Activated T-helper 9 cell treated with anti-CD3 and anti-CD28 coated beads, Interleukin-2, amount 50 U/mL, for 16 hours (primary cell): ENCODE measurements at regions not wholly inside any gene's neighbourhood (a gene's known extent, or its start where the extent isn't known, plus 50 kb on each side); places are given as distances from the start of the nearest gene placed in this dataset.
A peak's percentile ranks its signal among the peaks of the same experiment; 100 is the strongest.
"Not testable (repeated sequence)": the region's sequence is repeated elsewhere in the genome, so short reads cannot be mapped to it uniquely, and the experiment has no call there.

Experiments used
- DNase-seq: peaks from one replicate; pipeline ENCODE4 v3.0.0-alpha.2; 2020; ENCODE audit warnings: low read depth

DNA sequence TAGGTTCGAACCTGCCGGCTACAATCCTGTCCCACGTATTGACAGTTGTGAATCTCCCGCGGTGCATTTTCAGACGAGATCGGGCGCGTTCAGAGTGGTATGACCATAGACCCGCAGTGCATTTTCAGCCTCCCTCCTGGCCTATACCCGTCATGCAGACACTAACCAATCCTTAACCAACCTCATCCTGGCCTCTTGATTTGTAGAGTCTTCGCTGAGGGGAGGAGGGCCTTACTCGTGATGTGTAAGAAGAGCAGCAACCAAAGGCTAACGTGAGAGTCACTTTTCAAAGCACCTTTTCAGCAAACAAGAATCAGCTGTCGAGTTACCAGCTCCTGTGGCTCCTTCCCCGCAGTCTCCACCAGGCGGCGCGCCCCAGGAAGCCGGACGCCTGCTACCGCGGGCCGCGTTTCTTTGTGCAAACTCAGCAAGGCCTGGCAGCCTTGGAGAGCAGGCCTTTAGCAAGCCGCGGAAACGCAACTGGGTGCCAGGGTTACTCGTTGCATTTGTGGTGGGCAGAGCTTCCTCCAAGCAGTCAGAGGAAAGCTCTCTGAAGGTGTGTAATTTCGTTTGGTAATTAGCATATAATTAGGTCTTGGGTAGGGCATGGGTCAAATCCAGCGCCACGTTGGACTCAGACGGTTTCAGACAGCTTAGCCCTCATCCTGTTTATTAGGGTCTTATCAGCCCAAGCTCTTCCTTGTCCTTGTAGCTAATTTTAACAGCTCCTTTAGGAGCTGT is 139.8 kb downstream of the OR2B2 start:
- DNase-seq = peak; percentile 77

DNA sequence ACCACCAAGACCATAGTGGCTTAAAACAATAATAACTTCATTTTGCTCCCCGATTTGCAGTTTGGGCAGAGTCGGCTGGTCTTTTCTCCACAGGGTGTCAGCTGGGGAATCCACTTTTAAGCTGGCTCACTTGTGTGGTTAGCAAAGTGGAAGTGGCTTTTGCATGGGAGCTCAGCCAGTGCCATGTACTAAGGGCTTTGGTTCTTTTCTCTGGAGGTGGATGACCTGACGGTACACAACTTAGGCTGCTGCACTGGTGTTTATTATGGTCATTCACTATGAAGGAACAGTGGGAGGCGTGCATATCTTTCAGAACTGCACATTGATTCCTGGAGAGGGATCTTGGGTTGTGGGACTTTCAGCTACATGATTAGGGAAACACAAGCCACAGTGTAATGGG is 141.0 kb downstream of the OR2B2 start:
- no peak for DNase-seq

DNA sequence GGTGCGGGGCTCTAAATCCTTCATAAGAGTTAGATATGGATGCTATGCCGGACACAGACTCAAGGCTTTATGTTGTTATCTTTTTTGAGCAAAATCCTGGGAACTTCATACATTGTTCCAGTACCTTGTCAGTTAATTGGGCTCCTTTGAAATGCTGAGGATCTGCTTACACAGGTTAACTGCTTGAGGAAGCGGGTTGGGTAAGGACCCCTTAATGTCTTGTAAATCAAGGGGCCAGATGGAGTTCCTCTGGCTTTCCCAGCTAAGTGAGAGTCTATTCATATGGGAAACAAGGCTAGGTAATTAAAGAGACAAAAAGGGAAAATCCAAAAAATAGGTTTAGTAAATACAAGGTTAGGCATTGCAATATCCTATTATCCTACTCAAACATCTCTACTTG is 141.5 kb downstream of the OR2B2 start:
- no peak for DNase-seq

DNA sequence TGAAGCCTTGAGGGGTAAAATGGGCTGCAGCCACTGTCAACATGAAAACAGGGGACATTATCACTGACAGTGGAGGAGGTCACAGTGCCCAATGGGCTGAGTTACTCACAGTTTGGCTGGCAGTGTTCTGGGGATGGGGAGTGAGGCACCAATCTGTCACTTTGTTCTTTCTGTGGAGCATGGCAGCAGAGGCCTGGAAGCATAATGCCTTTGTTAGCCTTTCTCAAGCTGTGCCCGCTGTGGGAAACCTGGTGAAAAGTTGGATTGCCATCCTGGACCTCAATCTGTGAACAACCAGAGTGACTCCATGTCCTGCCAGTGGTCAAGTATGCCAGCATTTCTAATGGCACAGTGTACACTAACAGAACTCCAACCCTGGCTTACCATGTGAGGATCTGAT is 143.6 kb downstream of the OR2B2 start:
- no peak for DNase-seq

DNA sequence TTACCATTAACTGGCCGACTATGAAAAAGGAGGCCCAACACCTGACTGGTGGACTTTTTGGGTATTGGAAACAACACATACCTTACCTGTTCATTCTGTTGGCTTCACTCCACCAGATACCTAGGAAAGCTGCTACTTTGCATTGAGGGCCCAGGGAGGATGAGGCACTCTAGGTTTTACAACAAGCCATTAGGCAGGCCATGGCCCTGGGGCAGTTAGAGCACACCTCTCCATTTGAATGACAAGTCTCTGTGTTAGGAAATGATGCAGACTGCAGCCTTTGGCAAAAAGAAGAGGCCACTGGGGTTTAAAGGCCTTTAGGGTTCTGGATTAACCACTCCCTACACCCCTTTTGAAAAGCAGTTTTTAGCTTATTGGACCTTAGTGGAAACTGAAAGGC is 144.3 kb downstream of the OR2B2 start:
- DNase-seq = no peak

DNA sequence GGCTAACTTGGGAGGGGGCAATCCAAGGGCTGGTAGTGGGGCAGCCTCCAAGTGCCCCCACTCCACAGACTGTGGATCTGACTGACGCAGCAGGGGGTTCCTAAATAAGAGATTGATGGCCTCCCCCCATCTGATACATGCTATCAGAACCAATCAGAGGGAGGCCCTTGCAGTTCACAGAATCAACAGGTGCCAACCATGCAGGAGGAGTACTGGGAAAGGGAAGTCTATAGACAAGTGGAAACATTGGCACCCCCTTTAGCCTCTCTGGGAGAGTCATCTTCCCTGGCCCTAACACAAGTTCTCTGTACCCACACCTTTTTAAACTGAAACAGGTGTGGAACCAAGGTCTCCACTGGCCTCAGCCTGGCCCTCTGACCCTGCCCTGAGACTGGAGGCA is 145.8 kb downstream of the OR2B2 start:
- no peak for DNase-seq

DNA sequence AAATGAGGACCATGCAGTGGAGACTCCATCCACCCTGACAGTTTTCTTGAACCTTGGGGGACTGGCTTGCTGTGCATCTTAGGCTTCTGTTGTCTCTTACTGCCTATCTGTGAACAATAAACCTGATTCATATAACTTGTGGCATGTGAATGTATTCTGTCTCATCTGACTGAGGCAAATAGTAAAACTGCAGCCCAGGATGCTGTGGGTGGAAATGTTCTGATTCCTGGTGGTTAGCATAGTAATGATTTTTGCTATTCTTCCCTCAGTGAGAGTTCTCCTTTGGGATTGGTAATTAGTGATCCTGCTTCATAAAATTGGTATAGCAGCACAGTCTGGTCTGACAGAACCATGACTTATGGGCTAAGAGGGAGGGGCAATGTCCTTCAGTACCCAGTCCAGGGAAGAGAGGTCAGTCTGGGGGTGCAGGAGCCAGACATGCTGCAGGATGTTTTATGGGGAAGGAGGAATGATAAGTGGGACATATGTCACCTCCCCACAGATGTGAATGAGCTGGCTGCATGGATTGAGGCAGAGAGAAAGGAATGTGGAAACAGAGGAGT is 147.1 kb downstream of the OR2B2 start:
- DNase-seq = no peak

DNA sequence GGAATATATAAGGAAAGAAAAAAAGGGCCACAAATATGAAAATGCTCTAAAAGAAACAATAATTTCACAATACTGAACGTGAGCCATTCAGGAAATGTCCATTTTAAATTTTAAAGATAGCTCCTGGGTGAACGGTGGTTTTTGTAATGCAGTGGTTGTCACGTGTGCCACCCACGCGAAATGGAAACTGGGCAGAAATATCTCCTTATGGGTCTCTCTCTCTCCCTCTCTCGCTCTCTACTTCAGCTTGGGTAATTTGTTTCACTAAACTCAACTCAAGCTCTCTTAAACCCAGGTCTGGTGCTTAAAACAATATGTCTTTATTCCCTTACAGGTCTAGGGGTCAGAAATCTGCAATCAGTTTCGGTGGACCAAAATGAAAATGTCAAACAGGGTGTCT is 150.8 kb downstream of the OR2B2 start:
- no peak for DNase-seq

DNA sequence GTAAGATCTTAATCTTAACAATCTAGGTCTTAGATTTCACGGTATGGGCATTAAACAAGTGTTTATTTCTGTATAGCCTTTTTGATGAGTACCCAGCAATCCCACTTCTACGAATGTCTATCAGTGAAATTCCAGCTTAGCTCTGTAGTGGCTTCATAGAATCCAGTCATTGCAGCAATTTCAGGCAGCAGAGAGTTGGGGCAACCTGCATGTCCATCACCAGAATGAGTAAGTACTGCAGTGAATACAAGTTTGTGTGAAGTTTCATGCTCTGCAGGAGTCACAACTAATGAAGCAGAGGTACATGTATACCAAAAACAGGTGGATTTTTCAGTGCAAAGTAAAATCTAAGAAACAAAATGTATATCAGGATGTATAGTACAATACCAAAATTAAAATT is 151.7 kb downstream of the OR2B2 start:
- DNase-seq = no peak

DNA sequence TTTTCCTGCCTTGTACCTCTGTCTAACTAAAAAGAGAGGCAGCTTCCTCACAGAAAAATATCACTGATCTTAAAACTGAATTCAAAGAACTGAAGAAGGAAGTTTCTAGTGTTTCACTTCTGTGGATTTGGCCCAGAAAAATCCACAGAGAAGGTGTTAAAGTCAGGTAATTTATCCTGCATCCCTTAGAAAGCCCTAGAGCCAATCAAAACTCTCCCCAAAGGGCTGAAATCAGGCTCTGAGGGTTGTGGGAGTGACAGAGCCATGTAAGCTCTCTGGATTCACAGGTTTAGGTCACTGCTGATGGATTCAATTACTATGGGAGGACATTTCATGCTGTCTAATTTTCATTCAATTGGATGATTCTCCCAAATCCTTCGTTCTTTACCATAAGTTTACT is 152.3 kb downstream of the OR2B2 start:
- no peak for DNase-seq

DNA sequence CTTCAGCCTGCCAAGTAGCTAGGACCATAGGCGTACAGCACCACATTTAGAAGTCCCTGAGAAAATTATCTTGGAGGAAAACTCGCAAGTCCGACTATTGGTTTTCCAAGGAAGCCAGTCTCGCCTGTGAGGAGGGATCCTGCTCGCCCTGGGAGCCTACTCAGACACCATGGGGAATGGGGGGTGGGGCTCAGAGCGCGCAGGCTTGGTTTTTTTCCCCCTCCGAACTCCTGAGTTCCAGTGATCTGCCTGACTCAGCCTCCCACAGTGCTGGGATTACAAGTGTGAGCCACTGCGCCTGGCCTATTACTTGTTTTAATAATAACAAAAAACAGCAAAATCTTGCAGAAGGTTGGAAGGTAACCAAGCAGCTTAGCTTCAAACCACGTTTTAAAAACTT is 153.7 kb downstream of the OR2B2 start:
- DNase-seq = no peak

DNA sequence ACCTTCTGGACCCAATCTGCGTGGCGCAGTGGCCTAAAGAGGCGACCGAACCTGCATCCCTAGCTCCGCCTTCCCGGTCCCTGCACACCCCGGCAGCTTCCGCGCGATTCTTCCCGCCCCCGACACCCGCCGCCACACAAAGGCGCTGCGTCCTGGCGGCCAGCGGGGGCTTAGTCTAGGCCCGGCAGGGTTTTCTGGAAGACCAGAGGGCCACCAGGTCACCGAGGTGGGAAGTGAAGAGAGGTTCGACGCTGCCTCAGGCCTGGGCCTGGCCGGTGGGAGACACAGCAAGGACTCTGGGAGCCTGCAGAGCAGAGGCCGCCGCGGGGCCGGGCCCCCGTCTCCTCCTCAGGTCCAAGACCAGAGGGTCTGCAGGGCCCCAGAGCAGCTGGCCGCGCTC is 154.9 kb downstream of the OR2B2 start:
- DNase-seq = peak; percentile 34

DNA sequence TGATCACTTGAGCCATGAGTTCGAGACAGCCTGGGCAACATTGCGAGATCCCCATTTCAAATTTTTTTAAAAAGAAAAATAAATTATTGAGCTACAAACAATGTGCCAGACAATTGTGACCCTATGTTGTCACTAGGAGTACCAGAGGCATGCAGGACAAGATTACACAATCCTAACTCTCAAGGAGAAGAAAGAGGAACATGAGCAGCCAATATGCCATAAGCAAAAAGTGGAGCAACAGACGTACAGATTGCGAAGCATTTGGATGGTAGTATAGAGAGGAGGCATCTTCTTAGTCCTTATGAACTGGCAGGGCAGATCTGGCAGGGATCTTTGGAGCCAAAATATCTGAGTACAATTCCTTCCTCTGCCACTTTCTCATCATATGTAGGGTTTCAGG is 156.4 kb downstream of the OR2B2 start:
- DNase-seq = no peak

DNA sequence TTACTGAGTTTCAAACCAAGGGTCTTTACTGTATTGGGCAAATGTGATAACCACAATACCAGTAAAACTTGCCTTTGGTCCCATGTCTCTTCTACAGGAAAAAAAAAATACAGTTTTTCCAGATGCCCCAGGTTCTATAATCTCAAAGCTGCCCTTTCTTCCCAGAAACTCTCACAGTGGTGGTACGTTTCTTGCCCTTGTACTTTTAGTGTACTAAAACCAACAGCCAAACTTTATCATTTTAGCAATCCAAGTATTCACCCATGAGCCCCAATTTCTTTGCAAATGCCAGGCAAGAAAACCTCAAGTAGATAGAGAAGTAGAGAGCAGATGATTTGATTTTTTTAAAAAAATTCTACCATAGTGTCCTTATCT is 157.8 kb downstream of the OR2B2 start:
- DNase-seq = no peak

DNA sequence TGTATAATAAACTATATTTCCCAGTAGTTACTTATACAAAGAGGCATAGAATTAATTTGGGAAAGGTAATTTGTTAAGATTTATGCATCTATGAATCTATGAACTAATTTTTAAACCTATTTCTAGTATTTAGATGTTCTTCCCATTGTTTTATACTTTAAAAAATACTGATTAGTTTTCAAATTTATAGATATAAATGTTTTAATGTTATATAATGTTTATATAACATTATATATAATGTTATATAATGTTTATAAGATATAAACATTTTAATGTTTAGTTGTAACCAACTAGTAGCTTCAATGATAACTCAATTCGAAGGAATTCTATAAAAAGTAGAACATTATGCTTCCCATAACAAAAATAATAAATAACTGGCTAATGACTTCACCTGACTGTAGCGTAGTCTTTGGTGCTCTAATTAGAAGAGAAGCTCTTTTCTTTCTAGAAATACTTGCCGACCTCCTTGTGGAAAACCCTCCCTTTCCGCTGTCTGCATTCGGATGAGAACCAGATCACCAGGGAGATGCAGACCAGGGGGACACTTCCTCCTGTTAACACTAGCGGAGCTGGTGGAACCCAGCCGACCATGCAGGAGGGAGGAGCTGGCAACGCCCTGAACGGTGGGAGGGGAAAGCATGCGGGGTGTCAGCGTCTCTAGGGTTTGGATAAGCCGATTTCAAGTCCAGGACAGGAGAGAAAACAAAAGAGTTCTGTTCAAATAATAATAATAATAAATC is 158.4 kb downstream of the OR2B2 start:
- peak; percentile 57 for DNase-seq

DNA sequence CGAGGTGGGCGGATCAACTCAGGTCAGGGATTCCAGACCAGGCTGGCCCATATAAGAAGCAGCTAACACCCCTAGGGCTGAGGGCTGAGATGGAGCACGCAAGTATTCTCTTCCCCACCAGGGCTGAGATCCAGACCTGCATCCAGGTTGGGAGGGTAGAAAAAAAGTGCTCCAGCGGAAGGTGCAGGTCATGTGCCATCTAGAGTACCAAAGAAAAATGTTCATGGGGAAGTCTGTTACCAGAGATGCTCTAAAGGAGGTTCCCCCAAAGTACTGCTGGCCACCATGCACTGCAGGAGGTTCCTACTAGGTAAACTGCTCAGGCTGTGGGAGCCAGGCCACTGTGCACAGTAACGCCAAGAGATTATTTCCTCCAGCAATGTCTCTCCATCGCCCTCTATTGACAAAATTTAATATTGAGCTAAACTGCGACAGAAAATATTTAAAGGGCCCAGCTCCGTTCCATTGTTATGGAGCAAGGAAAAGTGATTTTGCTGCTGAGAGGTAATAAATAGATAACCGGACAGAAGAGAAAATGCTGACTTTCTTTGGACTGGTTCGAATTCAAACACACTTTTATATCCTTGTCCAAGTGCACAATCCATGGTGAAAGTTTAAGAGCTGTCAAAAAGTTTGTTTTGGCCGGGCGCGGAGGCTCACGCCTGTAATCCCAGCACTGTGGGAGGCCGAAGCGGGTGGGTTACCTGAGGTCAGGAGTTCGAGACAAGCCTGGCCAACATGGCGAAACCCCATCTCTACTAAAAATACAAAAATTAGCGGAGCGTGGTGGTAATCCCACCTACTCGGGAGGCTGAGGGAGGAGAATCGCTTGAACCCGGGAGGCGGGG is 159.9 kb downstream of the OR2B2 start:
- DNase-seq = peak; percentile 25

DNA sequence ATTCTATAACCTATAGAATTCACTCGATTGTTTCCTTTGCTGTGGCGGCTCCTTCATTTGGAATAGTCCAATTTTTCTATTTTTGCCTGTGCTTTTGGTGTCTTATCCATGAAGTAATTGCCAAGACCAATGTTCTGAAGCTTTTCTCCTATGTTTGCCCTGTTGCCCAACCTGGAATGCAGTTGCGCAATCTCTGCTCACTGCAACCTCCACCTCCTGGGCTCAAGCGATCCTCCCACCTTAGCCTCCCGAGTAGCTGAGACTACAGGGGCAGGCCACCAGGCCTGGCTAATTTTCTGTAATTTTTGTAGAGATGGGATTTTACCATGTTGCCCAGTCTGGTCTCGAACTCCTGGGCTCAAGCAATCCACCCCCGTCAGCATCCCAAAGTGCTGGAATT is 163.5 kb downstream of the OR2B2 start:
- DNase-seq = no peak

DNA sequence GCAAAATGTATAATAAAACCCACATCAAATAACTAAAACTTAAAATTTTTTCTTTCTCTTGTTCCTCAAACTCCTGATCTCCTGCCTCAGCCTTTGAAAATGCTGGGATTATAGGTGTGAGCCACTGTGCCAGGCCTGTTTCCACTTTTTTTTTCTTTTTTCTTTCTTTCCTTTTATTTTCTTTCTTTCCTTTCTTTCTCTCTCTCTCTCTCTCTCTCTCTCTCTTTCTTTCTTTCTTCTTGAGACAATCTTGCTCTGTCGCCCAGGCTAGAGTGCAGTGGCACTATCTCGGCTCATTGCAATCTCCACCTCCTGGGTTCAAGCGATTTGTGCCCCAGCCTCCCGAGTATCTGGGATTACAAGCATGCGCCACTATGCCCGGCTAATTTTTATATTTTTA is 164.6 kb downstream of the OR2B2 start:
- DNase-seq = no peak

DNA sequence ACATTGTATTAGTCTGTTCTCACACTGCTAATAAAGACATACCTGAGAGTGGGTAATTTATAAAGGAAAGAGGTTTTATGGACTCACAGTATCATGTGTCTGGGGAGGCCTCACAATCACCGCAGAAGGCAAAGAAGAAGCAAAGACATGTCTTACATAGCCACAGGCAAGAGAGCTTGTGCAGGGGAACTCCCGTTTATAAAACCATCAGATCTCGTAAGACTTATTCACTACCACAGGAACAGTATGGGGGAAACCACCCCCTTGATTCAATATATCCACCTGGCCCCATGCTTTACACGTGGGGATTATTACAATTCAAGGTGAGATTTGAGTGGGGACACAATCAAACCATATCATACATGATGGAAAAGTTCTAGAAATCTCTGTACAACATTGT is 165.3 kb downstream of the OR2B2 start:
- not testable (repeated sequence) for DNase-seq

DNA sequence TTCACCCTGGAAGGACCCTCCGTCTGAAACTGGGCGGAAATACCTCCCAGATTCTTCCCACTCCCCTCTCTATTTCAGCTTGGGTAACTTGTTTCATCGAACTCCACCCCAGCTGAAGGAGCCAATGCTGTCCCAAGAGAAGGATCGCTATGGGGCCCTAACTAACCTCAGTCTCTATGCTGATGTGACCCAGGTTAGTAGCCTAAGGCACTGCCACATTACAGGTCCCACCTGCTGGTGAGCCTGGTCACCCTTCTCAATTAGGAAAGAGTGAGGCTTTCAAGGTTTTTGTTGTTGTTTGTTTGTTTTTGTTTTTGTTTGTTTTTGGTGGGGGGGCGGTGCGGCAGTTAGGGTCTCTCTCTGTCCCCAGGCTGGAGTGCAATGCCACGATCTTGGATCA is 168.4 kb downstream of the OR2B2 start:
- no peak for DNase-seq

DNA sequence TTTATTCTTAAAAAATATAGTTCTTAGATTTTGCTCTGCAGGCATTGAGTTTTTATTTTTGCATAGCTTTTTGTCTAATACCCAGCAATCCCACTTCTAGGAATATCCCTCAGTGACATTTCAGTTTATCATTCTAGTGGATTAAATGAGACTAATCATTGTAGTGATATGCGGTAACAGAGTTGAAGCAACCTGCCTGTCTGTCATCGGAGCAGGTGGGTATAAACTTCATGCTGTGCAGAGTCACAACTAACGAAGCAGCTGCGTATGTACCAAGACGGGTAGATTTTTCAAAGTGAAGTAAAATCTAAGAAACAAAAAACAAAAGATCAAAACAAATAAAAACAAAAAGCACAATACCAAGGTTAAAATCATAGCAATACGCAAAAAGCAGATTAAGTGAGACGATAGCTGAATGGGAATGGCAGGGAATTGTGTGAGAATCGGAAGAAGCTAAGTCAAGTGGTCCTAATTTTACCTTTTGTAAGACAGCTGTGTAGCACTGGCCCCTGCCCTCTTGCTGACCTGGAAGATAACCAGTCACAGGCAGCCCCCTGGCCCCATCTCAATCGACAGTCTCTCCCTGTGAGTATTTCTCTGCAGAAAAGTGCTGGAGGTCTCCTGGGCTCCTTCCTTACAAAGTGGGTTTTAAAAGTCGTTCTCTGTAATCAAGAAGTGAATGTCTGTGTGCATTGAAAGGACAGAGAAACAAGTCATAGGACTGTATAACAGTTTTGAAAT is 169.2 kb downstream of the OR2B2 start:
- no peak for DNase-seq

DNA sequence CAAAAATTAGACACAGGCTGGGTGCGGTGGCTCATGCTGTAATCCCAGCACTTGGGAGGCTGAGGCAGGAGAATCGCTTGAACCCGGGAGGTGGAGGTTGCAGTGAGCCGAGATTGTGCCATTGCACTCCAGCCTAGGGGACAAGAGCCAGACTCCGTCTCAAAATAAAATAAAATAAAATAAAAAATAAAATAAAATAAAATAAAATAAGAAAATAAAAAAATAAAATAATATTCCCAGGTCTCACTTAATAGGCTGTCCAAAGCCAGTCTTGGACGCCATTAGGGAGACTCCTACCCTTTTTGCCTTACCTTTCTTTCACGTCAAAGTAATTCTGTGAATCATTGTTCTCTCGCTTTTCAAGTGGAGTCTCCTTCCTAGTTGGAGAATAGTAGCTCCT is 172.3 kb downstream of the OR2B2 start:
- DNase-seq = not testable (repeated sequence)
